ENCODE measurements at regions not wholly inside any gene's neighbourhood (a gene's known extent, or its start where the extent isn't known, plus 50 kb on each side); places are given as distances from the start of the nearest gene placed in this dataset.

GRCh38 chr15:59948924-59949613 is 55.0 kb upstream of the FOXB1 start:
- no peaks in the 10 kb centered on the region for H3K27me3 ChIP-seq (replicated peaks; ENCODE audit: insufficient read depth, low read length)
- H3K27ac ChIP-seq (ENCODE audit: low read length) = no peak overlapping the region
- no peak overlapping the region for H3K4me2 ChIP-seq (ENCODE audit: low read depth, low read length)
- no peaks in the 10 kb centered on the region for H3F3A ChIP-seq (ENCODE audit: insufficient read depth, low read length)
- no peak overlapping the region for H3K9ac ChIP-seq (ENCODE audit: low read length)
- no peaks in the 10 kb centered on the region for H4K20me1 ChIP-seq (ENCODE audit: insufficient read depth, low read length)
- no peaks in the 10 kb centered on the region for H3K9me3 ChIP-seq (replicated peaks; ENCODE audit: insufficient read depth, low read length)
- H3K4me3 ChIP-seq (ENCODE audit: low read length) = no peak overlapping the region
- H3K36me3 ChIP-seq (replicated peaks; ENCODE audit: insufficient read depth, low read length) = no peaks in the 10 kb centered on the region
- no peaks in the 10 kb centered on the region for H3K9me2 ChIP-seq (replicated peaks; ENCODE audit: insufficient read depth, low read length)
- no peaks in the 10 kb centered on the region for H3K79me2 ChIP-seq (ENCODE audit: low read length)
- H3K4me1 ChIP-seq (ENCODE audit: low read length) = no peaks in the 10 kb centered on the region
- TF ChIP-seq EZH2phosphoT487 (IDR thresholded peaks at IDR 0.05; ENCODE audit: low read length) (no peak), CTCF (IDR thresholded peaks at IDR 0.05; ENCODE audit: low read length) (no peak), EZH2 (optimal IDR thresholded peaks at IDR 0.05; ENCODE audit: low read depth, low read length) (no peak)
- no peak for DNase-seq
- H2AFZ ChIP-seq (ENCODE audit: low read length) = no peak overlapping the region

GRCh38 chr15:59946084-59946483 is 58.0 kb upstream of the FOXB1 start:
- Histone ChIP-seq H4K20me1 (ENCODE audit: insufficient read depth, low read length) (no peaks in the 10 kb centered on the region), H3F3A (ENCODE audit: insufficient read depth, low read length) (no peaks in the 10 kb centered on the region), H3K36me3 (replicated peaks; ENCODE audit: insufficient read depth, low read length) (no peaks in the 10 kb centered on the region), H3K9ac (ENCODE audit: low read length) (no peak overlapping the region), H2AFZ (ENCODE audit: low read length) (no peak overlapping the region), H3K79me2 (ENCODE audit: low read length) (no peaks in the 10 kb centered on the region), H3K4me2 (ENCODE audit: low read depth, low read length) (no peak overlapping the region), H3K9me2 (replicated peaks; ENCODE audit: insufficient read depth, low read length) (no peaks in the 10 kb centered on the region), H3K27me3 (replicated peaks; ENCODE audit: insufficient read depth, low read length) (no peaks in the 10 kb centered on the region), H3K4me1 (ENCODE audit: low read length) (no peaks in the 10 kb centered on the region), H3K27ac (ENCODE audit: low read length) (no peak overlapping the region), H3K4me3 (ENCODE audit: low read length) (no peak overlapping the region), H3K9me3 (replicated peaks; ENCODE audit: insufficient read depth, low read length) (no peaks in the 10 kb centered on the region)
- no peak for DNase-seq
- TF ChIP-seq CTCF (IDR thresholded peaks at IDR 0.05; ENCODE audit: low read length) (no peak), EZH2 (optimal IDR thresholded peaks at IDR 0.05; ENCODE audit: low read depth, low read length) (no peak), EZH2phosphoT487 (IDR thresholded peaks at IDR 0.05; ENCODE audit: low read length) (no peak)

GRCh38 chr15:59945036-59945435 is 59.1 kb upstream of the FOXB1 start:
- Histone ChIP-seq H2AFZ (ENCODE audit: low read length) (no peak overlapping the region), H3K27ac (ENCODE audit: low read length) (no peak overlapping the region), H3F3A (ENCODE audit: insufficient read depth, low read length) (no peaks in the 10 kb centered on the region), H3K9me2 (replicated peaks; ENCODE audit: insufficient read depth, low read length) (no peaks in the 10 kb centered on the region), H3K4me3 (ENCODE audit: low read length) (no peak overlapping the region), H3K36me3 (replicated peaks; ENCODE audit: insufficient read depth, low read length) (no peaks in the 10 kb centered on the region), H3K9me3 (replicated peaks; ENCODE audit: insufficient read depth, low read length) (no peaks in the 10 kb centered on the region), H3K9ac (ENCODE audit: low read length) (no peak overlapping the region), H3K4me2 (ENCODE audit: low read depth, low read length) (no peak overlapping the region), H3K79me2 (ENCODE audit: low read length) (no peaks in the 10 kb centered on the region), H4K20me1 (ENCODE audit: insufficient read depth, low read length) (no peaks in the 10 kb centered on the region), H3K27me3 (replicated peaks; ENCODE audit: insufficient read depth, low read length) (no peaks in the 10 kb centered on the region), H3K4me1 (ENCODE audit: low read length) (no peaks in the 10 kb centered on the region)
- TF ChIP-seq CTCF (IDR thresholded peaks at IDR 0.05; ENCODE audit: low read length) = no peak
- TF ChIP-seq EZH2phosphoT487 (IDR thresholded peaks at IDR 0.05; ENCODE audit: low read length) = no peak
- no peak for TF ChIP-seq EZH2 (optimal IDR thresholded peaks at IDR 0.05; ENCODE audit: low read depth, low read length)
- no peak for DNase-seq
